ENCODE measurements at regions not wholly inside any gene's neighbourhood (a gene's known extent, or its start where the extent isn't known, plus 50 kb on each side); places are given as distances from the start of the nearest gene placed in this dataset.
A peak's percentile ranks its signal among the peaks of the same experiment; 100 is the strongest.

- DNase-seq, result no peak
These were observed 55.4 kb upstream of the GREM2 start for GRCh38 chr1:240667351-240667750.

- no peak for DNase-seq
These were observed 54.7 kb upstream of the GREM2 start for GRCh38 chr1:240666568-240667198.

GRCh38 chr1:240663169-240663879, 51.4 kb upstream of the GREM2 start:
- peak; percentile 78 for DNase-seq
